HG03103 (cell line): ENCODE measurements at regions not wholly inside any gene's neighbourhood (a gene's known extent, or its start where the extent isn't known, plus 50 kb on each side); places are given as distances from the start of the nearest gene placed in this dataset.

Experiments
- ATAC-seq: cut with Tn5 transposase; IDR thresholded peaks from one replicate; pipeline ENCODE4 v1.9.1; 2021; ENCODE audit warnings: low read depth; ENCODE audit not compliant: unreplicated experiment

DNA sequence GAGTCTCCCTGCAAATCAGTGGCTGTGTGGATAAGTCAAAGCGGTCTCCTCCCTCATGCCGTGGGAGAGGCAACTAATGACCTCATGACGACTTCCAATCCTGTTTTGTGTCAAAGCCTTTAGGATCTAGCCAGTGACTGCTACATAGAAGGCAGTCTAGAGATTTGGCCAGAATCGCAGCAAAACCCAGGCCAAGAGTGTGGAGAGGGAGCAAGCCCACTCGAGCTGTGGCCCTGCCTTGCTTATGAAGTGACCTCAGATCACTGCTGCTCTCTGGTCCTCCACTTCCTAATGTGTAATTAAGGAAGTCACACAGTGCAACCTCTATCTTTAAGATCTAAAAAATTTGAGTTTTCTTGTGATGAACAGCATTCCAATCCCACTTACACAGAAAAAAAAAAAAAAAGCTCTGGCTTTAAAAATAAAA lies 296.7 kb upstream of the KLF6 start:
- ATAC-seq = no peak

DNA sequence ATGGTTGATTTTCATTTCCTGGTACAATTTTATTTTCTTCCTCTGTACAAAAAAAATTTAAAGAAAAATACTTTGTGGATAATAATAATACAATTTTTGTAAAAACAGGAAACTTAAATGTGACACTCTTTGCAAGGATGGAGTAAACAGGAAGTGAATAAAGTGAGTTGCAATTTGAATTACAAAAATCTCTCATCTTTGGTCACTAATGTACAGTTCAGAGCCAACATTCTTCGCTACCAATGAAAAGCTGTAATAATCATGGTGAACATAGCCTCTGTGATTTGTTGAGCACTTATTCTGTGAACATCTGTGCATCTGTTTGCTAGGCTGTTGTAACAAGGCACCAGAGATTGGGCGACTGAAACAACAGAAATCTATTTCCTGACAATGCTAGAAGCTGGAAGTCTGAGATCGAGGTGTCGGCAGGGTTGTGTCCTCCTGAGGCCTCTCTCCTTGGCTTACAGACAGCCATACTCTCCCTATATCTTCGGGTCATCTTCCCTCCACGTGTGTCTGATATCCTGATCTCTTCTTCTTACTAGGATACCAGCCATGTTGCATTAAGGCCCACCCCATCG lies 295.3 kb upstream of the KLF6 start:
- no peak for ATAC-seq

DNA sequence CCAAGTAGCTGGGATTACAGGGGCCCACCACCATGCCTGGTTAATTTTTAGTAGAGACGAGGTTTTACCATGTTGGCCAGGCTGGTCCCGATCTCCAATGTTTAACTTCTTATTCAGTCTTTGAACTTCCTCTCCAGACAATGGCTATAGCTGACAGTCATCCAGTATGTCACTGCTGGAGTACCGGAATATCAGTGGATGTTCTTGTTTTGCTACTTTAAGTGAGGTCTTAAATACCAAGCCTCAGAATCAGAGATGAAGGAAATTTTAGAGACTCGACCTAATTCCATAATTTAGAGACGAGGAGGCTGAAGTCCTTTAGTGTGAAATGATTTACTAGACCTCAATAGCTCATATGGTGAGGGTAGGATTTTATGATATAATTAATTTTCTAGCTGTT lies 294.8 kb upstream of the KLF6 start:
- no peak for ATAC-seq

DNA sequence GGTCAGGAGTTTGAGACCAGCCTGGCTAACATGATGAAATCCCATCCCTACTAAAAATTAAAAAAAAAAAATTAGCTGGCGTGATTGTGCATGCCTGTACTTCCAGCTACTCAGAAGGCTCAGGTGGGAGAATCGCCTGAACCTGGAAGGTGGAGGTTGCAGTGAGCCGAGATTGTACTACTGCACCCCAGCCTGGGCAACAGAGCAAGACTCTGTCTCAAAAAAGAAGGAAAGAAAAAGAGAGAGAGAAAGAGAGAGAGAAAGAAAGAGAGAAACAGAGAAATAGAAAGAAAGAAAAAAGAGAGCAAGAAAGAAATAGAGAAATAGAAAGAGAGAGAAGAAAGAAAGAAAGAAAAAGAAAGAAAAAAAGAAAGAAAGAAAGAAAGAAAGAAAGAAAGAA lies 292.8 kb upstream of the KLF6 start:
- ATAC-seq = no peak

DNA sequence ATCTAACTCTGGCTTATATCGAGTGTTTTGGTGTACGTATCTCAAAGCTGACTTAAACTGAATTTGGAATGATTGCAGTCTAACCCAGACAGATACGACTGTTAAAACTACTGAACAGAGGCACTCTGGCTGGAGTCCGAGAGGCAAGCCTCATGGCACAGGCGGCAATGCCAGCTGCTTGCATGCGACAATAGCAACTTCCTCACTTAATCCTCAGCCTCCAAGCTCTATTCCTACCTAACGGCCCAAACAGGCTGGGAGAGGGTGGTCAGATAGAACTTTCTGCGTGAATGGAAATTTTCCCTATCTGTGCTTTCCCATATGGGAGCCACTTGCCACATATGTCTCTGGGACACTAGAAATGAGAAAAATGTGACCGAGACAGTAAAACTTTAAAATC lies 292.0 kb upstream of the KLF6 start:
- ATAC-seq = no peak

DNA sequence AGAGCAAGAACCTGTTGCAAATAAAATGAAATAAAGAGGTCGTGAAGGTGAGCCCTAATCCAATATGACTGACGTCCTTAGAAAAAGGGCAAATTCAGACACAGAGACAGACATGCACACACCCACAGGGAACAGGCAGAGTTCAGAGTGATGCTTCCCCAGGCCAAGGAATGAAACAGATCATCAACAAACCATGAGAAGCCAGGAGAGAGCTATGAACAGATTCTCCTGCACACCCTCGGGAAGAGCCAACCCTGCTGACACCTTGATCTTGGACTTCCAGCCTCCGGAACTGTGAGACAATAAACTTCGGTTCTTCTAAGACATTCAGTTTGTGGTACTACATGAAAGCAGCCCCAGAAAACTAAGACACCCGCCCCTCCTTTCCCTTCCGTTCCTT lies 290.4 kb upstream of the KLF6 start:
- ATAC-seq = no peak

DNA sequence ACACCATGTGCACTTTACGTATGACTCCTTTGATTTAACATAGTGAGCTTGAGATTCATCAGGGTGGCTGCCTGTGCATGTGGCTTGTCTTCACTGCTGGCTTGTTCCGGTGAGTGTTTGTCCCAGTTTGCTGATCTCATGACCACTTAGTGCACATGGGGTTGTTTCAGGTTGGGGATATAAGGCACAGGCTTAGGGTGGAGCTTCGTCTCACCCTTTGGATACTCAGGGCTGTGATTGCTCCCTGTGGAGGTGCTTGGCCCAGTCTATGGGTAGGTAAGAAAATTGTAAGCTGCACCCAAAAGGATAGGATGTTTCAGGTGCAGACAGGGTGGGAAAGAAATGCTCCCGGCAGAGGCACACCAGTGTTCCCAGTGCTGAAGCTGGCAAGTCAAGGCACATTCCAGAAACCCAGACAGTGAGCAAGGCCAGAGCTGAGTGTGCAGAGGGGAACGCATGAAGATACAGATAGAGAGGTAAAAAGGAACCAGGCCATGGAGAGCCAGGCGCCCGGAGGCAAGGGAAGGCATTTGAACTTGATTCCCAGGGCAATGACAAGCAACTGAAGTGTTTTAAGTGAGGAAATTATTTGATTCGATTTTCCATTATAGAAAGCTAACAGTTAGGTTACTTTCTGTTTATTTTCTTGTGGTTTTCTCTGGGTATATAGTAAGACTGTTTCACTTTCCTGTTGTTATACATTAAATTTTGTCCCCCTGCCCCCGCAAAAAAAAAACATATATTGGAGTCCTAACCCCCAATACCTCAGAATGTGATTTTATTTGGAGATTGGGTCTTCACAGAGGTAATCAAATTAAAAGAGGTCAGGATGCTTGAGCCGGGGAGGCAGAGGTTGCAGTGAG lies 289.8 kb upstream of the KLF6 start:
- no peak for ATAC-seq

DNA sequence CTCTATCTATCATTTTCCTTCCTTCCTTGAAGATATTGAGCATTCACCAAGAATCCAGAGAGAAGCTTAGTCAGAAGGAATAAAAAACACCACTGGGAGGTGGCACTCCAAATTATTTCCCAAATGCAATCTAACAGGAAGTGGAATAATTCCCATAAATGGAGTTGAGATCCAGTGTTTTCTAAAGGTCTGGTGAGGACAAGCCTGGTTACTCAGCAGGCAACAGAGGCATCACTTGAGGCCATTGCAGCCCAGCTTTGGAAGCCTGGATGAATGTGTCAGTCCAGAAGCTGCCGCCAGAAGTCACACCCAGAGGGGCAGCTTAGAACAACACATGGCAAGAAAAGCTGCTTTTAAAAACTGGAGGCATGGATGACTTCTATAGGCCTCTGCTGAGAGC lies 288.9 kb upstream of the KLF6 start:
- ATAC-seq = no peak

DNA sequence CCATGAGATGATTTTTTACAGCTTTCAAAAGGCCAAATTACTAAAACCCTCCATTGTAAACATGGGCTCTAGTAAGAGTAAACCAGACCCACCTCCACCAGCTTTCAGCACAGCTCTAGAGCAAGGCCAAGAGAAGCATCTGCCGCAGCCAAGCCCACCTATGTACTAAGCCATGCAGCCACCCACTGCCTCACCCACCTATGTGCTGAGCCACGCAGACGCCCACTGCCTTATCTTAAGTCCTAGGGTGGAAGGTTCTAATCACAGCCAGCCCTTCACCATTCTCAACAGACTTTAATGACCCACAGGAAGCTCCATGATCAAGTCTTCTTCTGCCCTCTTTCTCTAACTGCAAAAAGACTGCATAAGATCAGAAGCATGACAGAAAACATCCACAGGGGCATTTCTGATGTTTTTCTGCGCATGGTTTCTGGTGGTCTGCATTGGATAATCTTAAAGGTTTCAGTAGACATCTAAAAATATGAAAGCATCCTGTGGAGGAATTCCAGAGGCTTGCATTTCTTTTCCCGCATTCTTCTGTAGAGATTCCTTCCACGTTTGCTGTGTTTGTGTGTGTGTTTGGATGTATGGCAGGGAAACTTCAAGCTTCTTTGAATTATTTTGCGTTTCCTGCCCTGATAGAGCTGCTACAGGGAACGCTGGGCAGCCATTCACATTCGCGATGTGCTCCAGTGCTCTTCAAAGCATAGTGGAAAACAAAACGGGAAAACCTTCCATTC lies 286.1 kb upstream of the KLF6 start:
- no peak for ATAC-seq

DNA sequence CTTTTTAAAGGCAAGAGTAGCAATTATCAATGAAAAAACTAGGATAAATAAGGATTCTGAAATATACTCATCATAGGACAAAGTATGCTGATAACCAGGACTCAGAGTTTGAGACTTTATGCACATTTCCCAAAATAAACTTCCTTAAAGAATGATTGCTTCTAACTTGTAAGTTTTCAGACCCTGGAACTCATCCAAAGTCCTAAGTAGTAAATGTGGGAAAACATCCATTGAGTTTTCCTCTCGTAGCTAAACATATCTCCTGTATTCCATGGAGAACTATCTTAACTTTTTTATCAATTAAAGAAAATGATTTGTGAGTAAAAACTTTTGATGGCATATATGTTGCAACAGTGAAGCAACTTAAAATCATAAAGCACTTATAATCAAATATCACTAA lies 285.2 kb upstream of the KLF6 start:
- no peak for ATAC-seq

DNA sequence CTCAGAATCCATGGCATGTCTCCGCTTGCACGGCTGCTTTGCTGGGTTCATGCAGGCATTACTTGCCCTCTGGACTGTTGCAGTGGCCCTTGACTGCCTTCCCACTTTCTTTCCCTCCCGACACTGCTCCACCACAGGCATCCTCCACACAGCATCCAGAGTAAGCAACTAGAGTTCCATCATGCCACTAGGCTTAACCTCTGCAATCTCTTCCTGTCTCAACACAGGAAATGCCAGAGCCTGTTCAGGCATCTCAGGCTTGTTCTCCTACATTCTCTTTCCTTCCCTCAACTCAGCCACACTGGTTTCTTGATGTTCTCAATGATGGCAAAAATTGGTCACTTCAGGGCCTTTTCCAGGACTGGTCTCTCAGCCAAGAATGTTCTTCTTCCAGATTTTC lies 284.5 kb upstream of the KLF6 start:
- ATAC-seq = no peak

DNA sequence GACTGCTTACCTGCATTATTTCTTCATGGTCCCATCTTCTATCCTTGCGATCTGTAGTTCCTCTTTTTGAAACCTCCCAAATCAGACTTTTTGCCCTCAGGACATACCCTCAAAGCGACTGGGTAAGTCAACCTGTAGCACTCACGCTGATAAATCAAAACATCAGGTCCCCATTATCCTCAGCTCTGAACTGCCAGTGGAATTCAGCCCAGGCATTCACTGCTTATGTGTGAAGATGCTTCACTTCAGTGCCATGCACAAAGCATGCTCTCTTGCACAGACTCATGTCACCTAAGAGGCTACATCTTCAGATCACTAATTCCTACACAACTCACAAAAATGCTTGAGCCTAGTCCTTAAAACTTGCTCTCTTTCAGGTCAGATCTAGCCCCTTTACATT lies 283.6 kb upstream of the KLF6 start:
- ATAC-seq = no peak

DNA sequence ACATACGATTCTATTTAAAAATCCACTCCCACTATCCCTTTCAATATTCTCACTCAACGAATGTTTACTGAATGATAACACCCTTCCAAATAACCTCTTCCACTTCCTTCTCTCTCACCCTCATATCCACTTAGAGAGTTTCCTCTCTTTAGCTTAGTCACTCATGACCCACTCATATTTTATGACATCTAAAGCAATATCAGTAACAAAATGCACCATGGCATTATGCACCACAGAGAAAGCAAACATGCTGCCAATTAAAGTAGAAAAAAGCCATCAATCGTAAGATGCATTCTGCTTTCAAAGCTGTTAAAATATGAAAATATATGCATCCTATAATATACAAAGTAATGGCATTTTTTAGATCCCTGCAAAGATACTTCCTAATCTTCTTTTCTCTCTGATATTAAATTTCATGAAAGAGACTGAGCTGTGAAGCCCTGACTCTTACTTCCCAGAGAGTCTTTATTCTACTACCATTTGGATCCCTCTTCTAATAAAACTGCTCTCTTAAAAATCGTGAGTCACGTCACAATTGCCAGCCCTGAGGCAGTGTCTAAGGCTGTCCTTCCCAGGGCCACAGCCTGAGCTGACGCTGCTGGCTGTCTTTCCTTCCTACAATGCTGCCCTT lies 283.0 kb upstream of the KLF6 start:
- no peak for ATAC-seq

DNA sequence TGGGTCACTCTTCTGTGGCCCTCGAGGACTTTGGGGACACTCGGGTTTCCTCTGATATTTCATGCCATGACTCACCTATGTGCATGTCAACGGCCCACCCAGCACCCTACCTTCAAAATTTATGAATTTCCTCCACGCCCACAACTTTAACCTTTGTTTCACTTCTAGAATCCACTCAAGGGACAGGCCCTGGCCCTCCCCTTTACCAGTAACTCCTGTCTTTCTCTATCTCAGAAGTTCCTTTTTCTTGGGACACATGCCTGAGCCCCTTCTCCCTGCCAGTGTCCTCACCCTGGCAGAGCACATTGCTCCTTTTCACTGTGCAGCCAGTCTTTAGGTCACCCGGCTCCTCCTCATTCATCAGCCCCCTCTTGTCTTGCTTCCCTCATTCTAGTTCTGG lies 282.5 kb upstream of the KLF6 start:
- ATAC-seq = no peak

DNA sequence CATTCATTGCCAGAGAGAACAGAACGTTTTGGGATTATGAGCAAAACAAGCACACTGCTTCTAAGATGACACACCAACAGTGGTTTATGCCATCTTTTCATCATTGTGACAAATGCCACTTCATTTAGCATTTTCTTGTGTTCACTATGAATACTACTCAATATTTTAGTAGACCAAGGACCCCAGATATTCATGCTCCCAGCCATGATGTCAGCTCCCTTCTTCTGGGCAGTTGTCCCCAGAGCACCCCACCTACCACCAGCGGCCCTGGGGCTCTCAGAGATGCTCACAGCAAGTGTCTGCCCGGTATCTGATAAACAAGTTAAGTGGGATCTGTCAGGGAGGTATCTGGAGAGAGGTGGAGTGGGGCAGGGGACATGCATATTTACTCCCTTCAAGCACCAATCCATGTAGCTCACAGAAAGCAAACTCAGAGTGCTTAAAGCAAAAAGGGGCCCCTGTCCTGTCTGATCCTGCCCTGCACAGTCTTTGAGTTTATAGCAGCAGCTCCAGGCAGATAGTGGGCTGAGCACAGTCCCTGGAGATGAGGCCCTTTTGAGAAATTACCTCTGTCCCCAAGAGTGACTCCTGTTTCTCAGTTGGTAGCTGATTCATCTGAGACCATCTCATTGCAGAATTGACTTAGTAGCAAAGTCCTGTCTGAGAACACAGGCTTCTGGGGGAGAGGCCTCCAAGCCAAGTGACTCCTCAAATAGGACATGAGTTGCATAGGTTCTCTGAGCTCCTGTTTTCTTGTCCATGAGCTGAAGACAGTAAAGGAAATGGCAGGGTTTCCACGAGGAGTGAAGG lies 281.8 kb upstream of the KLF6 start:
- ATAC-seq = no peak

DNA sequence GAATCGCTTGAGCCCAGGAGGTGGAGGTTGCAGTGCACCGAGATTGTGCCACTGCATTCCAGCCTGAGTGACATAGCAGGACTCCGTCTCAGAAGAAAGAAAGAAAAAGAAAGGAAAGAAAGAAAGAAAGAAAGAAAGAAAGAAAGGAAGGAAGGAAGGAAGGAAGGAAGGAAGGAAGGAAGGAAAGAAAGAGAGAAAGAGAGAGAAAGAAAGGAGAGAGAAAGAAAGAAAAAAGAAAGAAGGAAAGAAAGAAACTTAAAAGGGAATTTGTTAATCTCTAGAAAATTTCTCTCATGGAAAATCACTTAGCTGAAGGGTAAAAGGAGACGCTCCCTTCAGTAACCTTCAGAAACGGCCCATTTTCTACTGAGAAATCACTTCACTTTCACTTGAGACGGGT lies 279.5 kb upstream of the KLF6 start:
- ATAC-seq = no peak

DNA sequence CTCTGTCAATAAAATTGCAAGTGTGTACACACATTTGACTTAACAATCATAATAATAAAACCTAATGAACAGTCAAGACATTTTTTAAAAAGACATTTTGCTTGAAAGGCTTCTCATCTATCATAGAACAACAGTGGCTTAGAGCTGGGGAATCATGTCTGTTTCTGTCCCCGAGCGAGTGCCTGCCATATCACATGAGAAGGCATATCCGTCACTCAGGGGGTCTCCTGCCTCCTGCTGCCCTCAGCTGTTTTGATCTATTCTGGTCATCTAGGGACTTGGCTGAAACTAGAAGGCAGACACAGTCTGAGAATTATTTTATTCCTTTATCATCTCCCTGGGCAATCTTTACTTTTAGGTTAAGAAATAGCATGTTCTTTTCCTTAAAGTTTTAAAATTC lies 278.7 kb upstream of the KLF6 start:
- no peak for ATAC-seq

DNA sequence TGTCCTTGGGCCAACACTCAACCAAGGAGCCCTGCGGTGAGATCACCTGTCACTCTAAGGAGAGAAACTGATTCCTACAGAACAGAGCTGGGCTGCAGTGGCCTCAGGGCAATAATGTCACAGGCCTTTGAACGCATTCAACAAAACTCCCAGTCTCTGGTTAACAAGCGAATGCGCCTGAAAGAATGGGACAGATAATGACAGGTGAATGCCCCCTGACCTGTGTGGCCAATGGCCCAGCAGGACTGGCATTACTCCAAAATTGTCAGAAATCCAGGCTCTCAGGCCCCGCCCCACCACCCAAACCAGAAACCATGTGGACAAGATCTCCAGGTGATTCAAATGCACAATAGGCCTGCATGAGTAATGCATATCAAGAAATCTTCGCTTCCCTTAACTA lies 277.7 kb upstream of the KLF6 start:
- ATAC-seq = no peak

DNA sequence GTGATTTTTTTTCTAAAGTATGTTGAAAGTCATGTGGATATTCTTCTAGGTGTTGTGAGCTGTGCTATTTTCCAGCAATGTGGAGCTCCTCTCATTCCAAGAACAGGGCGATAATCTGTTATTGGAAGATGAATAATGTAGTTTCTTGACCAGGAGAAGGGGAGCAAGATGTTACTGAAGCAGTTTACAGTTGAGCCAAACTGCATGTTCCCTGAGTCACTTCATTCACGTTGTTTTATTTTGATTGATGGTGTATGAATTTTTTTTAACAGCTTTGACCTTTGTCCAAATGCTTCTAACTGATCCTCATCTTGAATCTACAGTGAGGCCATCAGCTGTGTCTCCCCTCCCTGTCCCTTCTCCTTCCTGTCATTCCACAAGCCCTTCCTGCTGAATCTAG lies 277.1 kb upstream of the KLF6 start:
- no peak for ATAC-seq

DNA sequence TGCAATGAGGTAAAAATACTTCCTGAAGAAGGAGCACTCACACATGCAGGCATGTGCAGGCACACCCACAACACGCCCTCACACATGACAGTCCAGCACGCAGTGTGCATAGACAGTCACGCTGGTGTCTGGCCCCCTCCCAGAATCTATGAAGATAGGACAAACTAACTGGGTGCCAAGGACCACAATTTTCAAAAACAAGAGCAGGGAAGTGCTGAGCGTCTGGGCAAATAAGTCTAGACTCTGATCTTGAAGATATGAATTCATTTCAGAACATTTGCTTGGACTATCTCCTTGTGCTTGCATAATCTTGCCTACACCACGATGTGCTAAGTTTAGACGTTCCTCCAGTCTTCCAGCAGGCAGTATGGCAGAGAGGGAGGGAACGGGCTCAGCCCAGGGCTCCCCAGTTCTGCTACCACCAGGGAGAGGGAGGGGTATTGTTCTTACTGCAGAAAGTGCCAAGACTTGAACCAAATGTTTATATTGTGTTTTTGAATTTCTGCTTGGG lies 276.5 kb upstream of the KLF6 start:
- ATAC-seq = no peak
